Transverse colon (tissue), 4 donors: ENCODE measurements at regions not wholly inside any gene's neighbourhood (a gene's known extent, or its start where the extent isn't known, plus 50 kb on each side); places are given as distances from the start of the nearest gene placed in this dataset.
A peak's percentile ranks its signal among the peaks of the same experiment; 100 is the strongest.

ENCODE experiments used
- DNase-seq: peaks from one replicate; pipeline ENCODE4 v3.0.0-alpha.2; 2019
- H3K27ac ChIP-seq, 4 donors: fragments of 200-600 bp; sonication (generic); 2 replicates each; pipeline ENCODE4 v1.5.1; 2016 to 2018; ENCODE audit warnings: inconsistent platforms in 4 of 4
- H3K27me3 ChIP-seq: fragments of 200-600 bp; sonication (generic); 2 replicates; pipeline ENCODE4 v1.5.1; 2017; ENCODE audit warnings: inconsistent platforms
- H3K36me3 ChIP-seq, 4 donors: fragments of 200-600 bp; sonication (generic); 2 replicates each; pipeline ENCODE4 v1.5.1; 2017 to 2019; ENCODE audit warnings: inconsistent platforms in 4 of 4
- H3K4me1 ChIP-seq, 4 donors: fragments of 200-600 bp; sonication (generic); 2 replicates each; pipeline ENCODE4 v1.5.1; 2017 to 2020; ENCODE audit warnings: inconsistent platforms in 4 of 4
- H3K4me3 ChIP-seq, 4 donors: fragments of 200-600 bp; sonication (generic); 1 replicate in 1 of 4; 2 replicates in 3 of 4; pipeline versions ENCODE4 v1.5.1 to v1.6.1; 2017 to 2019; ENCODE audit warnings: inconsistent platforms in 4 of 4
- H3K9me3 ChIP-seq, 2 donors: fragments of 200-600 bp; sonication (generic); 2 replicates each; pipeline ENCODE4 v1.5.1; 2017 to 2019; ENCODE audit warnings: inconsistent platforms in 2 of 2
- EP300 ChIP-seq: sonication (generic); formaldehyde crosslinking; IDR thresholded peaks from one replicate; pipeline ENCODE4 v1.6.1; 2017; ENCODE audit warnings: antibody characterized with exemption, low read depth
- POLR2A ChIP-seq: fragments of 450-650 bp; IDR thresholded peaks from one replicate; pipeline ENCODE4 v1.6.1; 2016; ENCODE audit warnings: antibody characterized with exemption, mild to moderate bottlenecking, moderate library complexity
- POLR2AphosphoS5 ChIP-seq, 3 donors: sonication (generic); formaldehyde crosslinking; IDR thresholded peaks; one replicate each; pipeline ENCODE4 v1.6.1; 2016; ENCODE audit warnings: antibody characterized with exemption in 3 of 3
- WGBS, 2 donors: methylation state at CpG; one replicate each; pipeline ENCODE4 v1.1.5; 2018; ENCODE audit warnings: low coverage in 1 of 2; 5-methylcytosine and 5-hydroxymethylcytosine counted together
- in situ Hi-C, 4 donors: fragments of 200-750 bp; cut with MboI; loops; one replicate each; pipeline versions ENCODE4 v1.15.0 to v1.15.1; 2017; ENCODE audit warnings: low sequenced_read_pairs in 3 of 4, low pct_ligation_motif_present in 1 of 4, low pct_unique_long_range_greater_than_20kb in 1 of 4
- intact Hi-C: fragments of 100-400 bp; cut with DNase I; formaldehyde crosslinking; loops from one replicate; pipeline ENCODE4 v1.15.1; 2023; ENCODE audit warnings: low total_unique reads
- TF ChIP-seq, protein P1 (sequence below), 5 experiments: fragments of 200-600 bp in 3 of 5; fragments of 450-650 bp in 2 of 5; sonication (generic) in 3 of 5; IDR thresholded peaks; 1 replicate in 2 of 5; 2 replicates in 3 of 5; pipeline ENCODE4 v1.5.1; 2016 to 2017; ENCODE audit warnings: antibody characterized with exemption in 5 of 5, inconsistent platforms in 3 of 5, mild to moderate bottlenecking in 2 of 5, moderate library complexity in 1 of 5

DNA sequence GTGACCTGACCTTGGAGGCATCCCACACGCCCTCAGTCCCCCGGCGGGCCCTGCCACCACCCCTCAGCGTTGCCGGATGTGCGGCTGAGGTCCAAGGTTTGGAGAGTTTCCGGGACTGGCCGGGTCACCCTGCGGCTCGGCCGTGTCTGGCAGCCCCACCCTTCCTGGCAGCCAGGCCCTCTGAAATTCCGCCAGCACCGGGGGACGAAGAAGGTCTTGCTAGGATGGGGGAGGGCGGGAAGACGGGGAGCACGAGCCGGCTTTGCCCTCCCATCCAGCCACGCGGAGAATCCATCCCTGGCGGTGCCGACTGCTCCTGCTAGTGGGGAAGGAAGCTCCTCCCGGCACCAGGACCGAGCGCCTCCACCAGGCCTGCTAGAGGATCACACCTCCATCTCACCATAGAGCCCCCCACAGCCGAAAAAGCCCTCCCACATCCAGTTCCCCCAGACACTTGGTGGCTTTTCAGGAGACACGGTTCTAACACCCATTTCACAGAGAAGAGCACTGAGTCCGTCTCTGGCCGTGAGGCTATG is 81.5 kb downstream of the CPN2 start:
- H3K27me3 ChIP-seq, result no peaks in the 10 kb centered on the region
- H3K27ac ChIP-seq, result peak overlapping the region; percentile 73 to 87 (median 81)
- peak; percentile 64 for DNase-seq
- no peaks in the 10 kb centered on the region for H3K36me3 ChIP-seq
- peaks cover 19 to 43% (median 34%) of the 10 kb centered on the region in 4 donors for H3K4me1 ChIP-seq
- WGBS, 2 donors, result 33% methylated on average over 20 of the region's 29 CpGs; no CpG with 5 or more reads in 1 of the 2 donors
- H3K9me3 ChIP-seq, result no peaks in the 10 kb centered on the region
- peak; percentile 61 to 71 (median 64) for TF ChIP-seq POLR2AphosphoS5 (IDR thresholded peaks at IDR 0.05)
- TF ChIP-seq, protein P1, sequence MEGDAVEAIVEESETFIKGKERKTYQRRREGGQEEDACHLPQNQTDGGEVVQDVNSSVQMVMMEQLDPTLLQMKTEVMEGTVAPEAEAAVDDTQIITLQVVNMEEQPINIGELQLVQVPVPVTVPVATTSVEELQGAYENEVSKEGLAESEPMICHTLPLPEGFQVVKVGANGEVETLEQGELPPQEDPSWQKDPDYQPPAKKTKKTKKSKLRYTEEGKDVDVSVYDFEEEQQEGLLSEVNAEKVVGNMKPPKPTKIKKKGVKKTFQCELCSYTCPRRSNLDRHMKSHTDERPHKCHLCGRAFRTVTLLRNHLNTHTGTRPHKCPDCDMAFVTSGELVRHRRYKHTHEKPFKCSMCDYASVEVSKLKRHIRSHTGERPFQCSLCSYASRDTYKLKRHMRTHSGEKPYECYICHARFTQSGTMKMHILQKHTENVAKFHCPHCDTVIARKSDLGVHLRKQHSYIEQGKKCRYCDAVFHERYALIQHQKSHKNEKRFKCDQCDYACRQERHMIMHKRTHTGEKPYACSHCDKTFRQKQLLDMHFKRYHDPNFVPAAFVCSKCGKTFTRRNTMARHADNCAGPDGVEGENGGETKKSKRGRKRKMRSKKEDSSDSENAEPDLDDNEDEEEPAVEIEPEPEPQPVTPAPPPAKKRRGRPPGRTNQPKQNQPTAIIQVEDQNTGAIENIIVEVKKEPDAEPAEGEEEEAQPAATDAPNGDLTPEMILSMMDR (IDR thresholded peaks at IDR 0.05), result peak; percentile 29 to 68 (median 42)
- TF ChIP-seq POLR2A, result no peak
- peak; percentile 85 for TF ChIP-seq EP300
- in situ Hi-C loops (no loop called here), intact Hi-C loops (loop anchor here (2.0 to 5.0 kb wide), 3 partner anchors 43 to 197 kb away; partner anchors contain the start of gene HES1)
- no peak overlapping the region for H3K4me3 ChIP-seq

DNA sequence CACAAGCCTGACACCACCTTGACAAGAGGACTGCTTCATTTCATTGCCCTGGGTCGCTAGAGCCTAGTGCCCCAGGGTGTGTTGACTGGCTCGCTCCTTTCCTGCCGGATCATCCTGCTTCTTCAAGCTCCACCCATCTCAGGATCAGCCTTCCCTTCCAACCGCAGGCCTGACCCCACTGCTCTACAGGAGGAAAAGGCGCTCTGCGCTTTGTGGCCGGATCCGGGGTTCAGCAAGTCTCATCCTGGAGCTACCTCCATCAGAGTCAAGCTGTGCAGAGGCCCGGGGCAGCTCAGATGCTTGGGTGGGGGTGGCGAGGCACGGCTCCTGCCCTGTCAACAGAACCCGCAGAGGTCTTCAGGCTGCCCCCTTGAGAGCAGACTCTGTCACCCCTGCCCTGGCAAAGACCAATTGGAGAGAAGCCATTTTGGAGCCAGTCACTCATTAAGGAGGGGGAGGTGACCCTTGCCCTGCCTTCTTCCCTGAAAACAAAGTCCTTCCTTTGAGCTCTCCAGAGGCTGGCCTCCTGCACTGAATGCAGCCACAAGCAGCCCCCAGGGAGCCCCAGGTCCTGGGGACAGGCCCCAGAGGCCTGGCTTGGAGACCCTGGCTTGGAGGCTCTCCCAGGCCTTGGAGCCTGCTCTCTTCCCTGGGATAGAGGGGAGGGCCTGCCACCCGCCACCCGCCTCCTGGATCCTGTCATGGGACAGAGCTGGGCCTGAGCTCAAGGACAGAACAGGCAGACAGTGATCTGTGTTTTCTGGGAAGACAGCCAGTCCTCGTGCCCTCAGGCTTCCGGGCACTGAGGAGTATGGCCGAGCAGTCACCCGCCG is 80.3 kb downstream of the CPN2 start:
- intact Hi-C loops (loop anchor here (2.0 to 5.0 kb wide), 2 partner anchors 42 to 134 kb away; partner anchors contain the start of gene HES1), in situ Hi-C loops (no loop called here)
- Histone ChIP-seq H3K36me3 (no peaks in the 10 kb centered on the region), H3K27me3 (no peaks in the 10 kb centered on the region), H3K9me3 (no peaks in the 10 kb centered on the region), H3K4me3 (no peak overlapping the region), H3K27ac (peak overlapping the region; percentile 73 to 87 (median 81)), H3K4me1 (peaks cover 16 to 40% (median 27%) of the 10 kb centered on the region in 4 donors)
- peak; percentile 94 for TF ChIP-seq EP300
- TF ChIP-seq, protein P1 (IDR thresholded peaks at IDR 0.05), result no peak
- no peak for TF ChIP-seq POLR2A
- TF ChIP-seq POLR2AphosphoS5 (IDR thresholded peaks at IDR 0.05), result peak; percentile 68 to 88 (median 77)
- 78% methylated on average over 17 of the region's 19 CpGs; no CpG with 5 or more reads in 1 of the 2 donors for WGBS, 2 donors
- peak; percentile 68 for DNase-seq

DNA sequence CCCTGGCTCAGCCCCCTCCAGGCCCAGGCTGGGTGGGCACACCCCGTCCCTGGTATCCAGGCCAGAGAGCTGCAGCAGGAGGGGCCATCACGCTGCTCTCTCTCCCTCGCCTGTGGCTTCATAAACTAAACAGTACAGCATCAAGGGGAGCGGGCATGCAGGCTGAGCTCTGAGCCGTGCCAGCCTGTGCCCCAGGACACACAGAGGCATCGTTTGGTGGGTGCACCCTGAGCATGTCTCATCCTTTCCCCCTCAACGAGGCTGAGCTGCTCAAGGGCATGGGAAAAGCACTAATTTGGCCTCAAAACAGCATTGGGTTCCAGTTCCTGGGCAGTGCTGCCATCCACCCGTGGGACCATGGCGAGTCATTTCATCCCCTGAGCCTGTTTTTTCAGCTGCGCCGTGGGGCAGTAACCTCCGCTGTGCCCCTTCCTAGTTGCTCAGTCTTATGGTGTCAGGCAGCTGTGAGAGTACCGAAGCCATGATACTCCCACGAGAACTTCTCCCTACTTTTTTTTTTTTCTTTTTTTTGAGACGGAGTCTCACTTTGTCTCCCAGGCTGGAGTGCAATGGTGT is 79.6 kb downstream of the CPN2 start:
- Histone ChIP-seq H3K27me3 (no peaks in the 10 kb centered on the region), H3K36me3 (no peaks in the 10 kb centered on the region), H3K4me1 (peaks cover 16 to 39% (median 23%) of the 10 kb centered on the region in 4 donors), H3K9me3 (no peaks in the 10 kb centered on the region), H3K4me3 (no peak overlapping the region), H3K27ac (peak overlapping the region; percentile 73 to 87 (median 81))
- TF ChIP-seq, protein P1 (IDR thresholded peaks at IDR 0.05), result no peak
- TF ChIP-seq POLR2A (no peak), EP300 (no peak), POLR2AphosphoS5 (IDR thresholded peaks at IDR 0.05) (no peak)
- DNase-seq, result no peak
- 76 to 80% methylated on average over 1 to 13 of the region's 15 CpGs for WGBS, 2 donors
- in situ Hi-C loops (no loop called here), intact Hi-C loops (loop anchor here (2.0 to 5.0 kb wide), 2 partner anchors 41 to 134 kb away; partner anchors contain the start of gene HES1)

DNA sequence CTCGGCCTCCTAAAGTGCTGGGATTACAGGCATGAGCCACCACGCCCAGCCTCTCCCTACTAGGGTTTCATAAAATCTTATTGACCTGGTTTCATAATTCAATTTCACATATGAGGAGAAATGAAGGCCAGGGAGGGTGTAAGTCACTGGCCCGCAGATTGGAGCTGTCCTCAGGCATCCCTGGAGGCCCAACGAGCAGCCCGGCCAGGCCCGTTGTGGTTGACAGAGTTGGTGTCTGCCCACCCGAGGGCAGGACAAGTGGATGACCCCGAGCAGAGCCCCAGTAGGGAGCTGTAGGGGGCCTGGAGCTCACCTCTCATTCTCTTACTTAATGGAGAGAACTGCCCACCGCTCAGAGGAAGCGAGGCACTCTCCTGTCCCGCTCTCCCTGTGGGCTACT is 78.9 kb downstream of the CPN2 start:
- Histone ChIP-seq H3K4me3 (no peak overlapping the region), H3K4me1 (peaks cover 20 to 46% (median 28%) of the 10 kb centered on the region in 4 donors), H3K27me3 (no peaks in the 10 kb centered on the region), H3K9me3 (no peaks in the 10 kb centered on the region), H3K27ac (peak overlapping the region; percentile 73 to 87 (median 81)), H3K36me3 (no peaks in the 10 kb centered on the region)
- peak; percentile 7 for DNase-seq
- in situ Hi-C loops (no loop called here), intact Hi-C loops (loop anchor here (5.0 kb wide), 1 partner anchor 135 kb away; the partner anchor contains the start of gene HES1)
- 89% methylated on average over 11 of the region's 11 CpGs; no CpG with 5 or more reads in 1 of the 2 donors for WGBS, 2 donors
- TF ChIP-seq POLR2AphosphoS5 (IDR thresholded peaks at IDR 0.05), result no peak
- TF ChIP-seq EP300, result no peak
- TF ChIP-seq POLR2A, result no peak
- TF ChIP-seq, protein P1 (IDR thresholded peaks at IDR 0.05), result no peak
